ENCODE measurements at regions not wholly inside any gene's neighbourhood (a gene's known extent, or its start where the extent isn't known, plus 50 kb on each side); places are given as distances from the start of the nearest gene placed in this dataset.

GRCh38 chr2:132279930-132280615 is 118.3 kb upstream of the ANKRD30BL start:
- TF ChIP-seq, protein P1, sequence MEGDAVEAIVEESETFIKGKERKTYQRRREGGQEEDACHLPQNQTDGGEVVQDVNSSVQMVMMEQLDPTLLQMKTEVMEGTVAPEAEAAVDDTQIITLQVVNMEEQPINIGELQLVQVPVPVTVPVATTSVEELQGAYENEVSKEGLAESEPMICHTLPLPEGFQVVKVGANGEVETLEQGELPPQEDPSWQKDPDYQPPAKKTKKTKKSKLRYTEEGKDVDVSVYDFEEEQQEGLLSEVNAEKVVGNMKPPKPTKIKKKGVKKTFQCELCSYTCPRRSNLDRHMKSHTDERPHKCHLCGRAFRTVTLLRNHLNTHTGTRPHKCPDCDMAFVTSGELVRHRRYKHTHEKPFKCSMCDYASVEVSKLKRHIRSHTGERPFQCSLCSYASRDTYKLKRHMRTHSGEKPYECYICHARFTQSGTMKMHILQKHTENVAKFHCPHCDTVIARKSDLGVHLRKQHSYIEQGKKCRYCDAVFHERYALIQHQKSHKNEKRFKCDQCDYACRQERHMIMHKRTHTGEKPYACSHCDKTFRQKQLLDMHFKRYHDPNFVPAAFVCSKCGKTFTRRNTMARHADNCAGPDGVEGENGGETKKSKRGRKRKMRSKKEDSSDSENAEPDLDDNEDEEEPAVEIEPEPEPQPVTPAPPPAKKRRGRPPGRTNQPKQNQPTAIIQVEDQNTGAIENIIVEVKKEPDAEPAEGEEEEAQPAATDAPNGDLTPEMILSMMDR (IDR thresholded peaks at IDR 0.05), result no peak
- TF ChIP-seq POLR2A (IDR thresholded peaks at IDR 0.05), result no peak
